Breast epithelium (tissue), 3 donors: ENCODE measurements at regions not wholly inside any gene's neighbourhood (a gene's known extent, or its start where the extent isn't known, plus 50 kb on each side); places are given as distances from the start of the nearest gene placed in this dataset.
"Not testable (repeated sequence)": the region's sequence is repeated elsewhere in the genome, so short reads cannot be mapped to it uniquely, and the experiment has no call there.

ENCODE experiments used
- POLR2AphosphoS5 ChIP-seq, 3 donors: sonication (generic); formaldehyde crosslinking; IDR thresholded peaks; one replicate each; pipeline ENCODE4 v1.6.1; 2017; ENCODE audit warnings: antibody characterized with exemption in 3 of 3
- TF ChIP-seq, protein P1 (sequence below), 3 donors: fragments of 450-650 bp; IDR thresholded peaks; one replicate each; pipeline ENCODE4 v1.5.1; 2016 to 2017; ENCODE audit warnings: antibody characterized with exemption in 3 of 3, mild to moderate bottlenecking in 3 of 3, moderate library complexity in 3 of 3

DNA sequence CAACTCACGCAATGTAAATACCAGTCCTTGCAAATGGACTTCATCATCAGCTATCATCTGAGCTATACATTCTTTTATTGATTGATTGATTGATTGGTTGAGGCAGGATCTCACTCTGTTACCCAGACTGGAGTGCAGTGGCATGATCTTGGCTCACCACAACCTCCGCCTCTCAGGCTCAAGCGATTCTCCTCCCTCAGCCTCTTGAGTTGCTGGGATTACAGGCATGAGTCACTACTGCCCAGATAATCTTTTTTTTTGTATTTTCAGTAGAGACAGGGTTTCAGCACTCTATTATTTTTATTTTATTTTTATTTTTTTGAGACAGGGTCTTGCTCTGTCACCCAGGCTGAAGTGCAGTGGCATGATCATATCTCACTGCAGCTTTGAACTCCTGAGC is 369.5 kb downstream of the MAT2B start:
- TF ChIP-seq, protein P1, sequence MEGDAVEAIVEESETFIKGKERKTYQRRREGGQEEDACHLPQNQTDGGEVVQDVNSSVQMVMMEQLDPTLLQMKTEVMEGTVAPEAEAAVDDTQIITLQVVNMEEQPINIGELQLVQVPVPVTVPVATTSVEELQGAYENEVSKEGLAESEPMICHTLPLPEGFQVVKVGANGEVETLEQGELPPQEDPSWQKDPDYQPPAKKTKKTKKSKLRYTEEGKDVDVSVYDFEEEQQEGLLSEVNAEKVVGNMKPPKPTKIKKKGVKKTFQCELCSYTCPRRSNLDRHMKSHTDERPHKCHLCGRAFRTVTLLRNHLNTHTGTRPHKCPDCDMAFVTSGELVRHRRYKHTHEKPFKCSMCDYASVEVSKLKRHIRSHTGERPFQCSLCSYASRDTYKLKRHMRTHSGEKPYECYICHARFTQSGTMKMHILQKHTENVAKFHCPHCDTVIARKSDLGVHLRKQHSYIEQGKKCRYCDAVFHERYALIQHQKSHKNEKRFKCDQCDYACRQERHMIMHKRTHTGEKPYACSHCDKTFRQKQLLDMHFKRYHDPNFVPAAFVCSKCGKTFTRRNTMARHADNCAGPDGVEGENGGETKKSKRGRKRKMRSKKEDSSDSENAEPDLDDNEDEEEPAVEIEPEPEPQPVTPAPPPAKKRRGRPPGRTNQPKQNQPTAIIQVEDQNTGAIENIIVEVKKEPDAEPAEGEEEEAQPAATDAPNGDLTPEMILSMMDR (IDR thresholded peaks at IDR 0.05): not testable (repeated sequence)
- TF ChIP-seq POLR2AphosphoS5 (IDR thresholded peaks at IDR 0.05): not testable (repeated sequence)
